ENCODE measurements at regions not wholly inside any gene's neighbourhood (a gene's known extent, or its start where the extent isn't known, plus 50 kb on each side); places are given as distances from the start of the nearest gene placed in this dataset.

GRCh38 chr7:85928500-85928899, 715.2 kb upstream of the GRM3 start:
- TF ChIP-seq REST (IDR thresholded peaks at IDR 0.05; ENCODE audit: low read depth) (no peak), MAX (IDR thresholded peaks at IDR 0.05) (no peak), EP300 (IDR thresholded peaks at IDR 0.05; ENCODE audit: borderline replicate concordance) (no peak)

Measured in Ishikawa (cell line).